SK-N-SH treated with all-trans-retinoic acid at 6 μM for 48 hours (cell line): ENCODE measurements at regions not wholly inside any gene's neighbourhood (a gene's known extent, or its start where the extent isn't known, plus 50 kb on each side); places are given as distances from the start of the nearest gene placed in this dataset.

Source experiments
- ATAC-seq: fragments of 200-7000 bp; cut with Tn5 transposase; 3 replicates; pipeline ENCODE4 v1.9.1; 2020; ENCODE audit warnings: mild to moderate bottlenecking, moderate library complexity
- ARNTL ChIP-seq: fragments of 450-650 bp; formaldehyde crosslinking; IDR thresholded peaks from 2 replicates; pipeline ENCODE4 v1.5.0; 2020; ENCODE audit warnings: low read depth, mild to moderate bottlenecking, moderate library complexity, borderline replicate concordance
- BACH2 ChIP-seq: fragments of 250-450 bp; sonication (Bioruptor Pico); IDR thresholded peaks from 2 replicates; pipeline ENCODE4 v1.9.0; 2021; ENCODE audit warnings: mild to moderate bottlenecking, borderline replicate concordance
- CSDC2 ChIP-seq: fragments of 250-450 bp; sonication (Bioruptor Pico); IDR thresholded peaks from 2 replicates; pipeline ENCODE4 v1.5.0; 2020; ENCODE audit warnings: mild to moderate bottlenecking, moderate library complexity
- GLIS3 ChIP-seq: fragments of 250-450 bp; sonication (Bioruptor Pico); IDR thresholded peaks from 2 replicates; pipeline ENCODE4 v1.5.0; 2020; ENCODE audit warnings: mild to moderate bottlenecking, moderate library complexity
- ISL1 ChIP-seq: fragments of 250-450 bp; sonication (Bioruptor Pico); IDR thresholded peaks from 2 replicates; pipeline ENCODE4 v2.1.2; 2022; ENCODE audit warnings: mild to moderate bottlenecking, moderate library complexity
- OSR1 ChIP-seq: fragments of 250-450 bp; sonication (Bioruptor Pico); IDR thresholded peaks from 2 replicates; pipeline ENCODE4 v1.8.0; 2022; ENCODE audit warnings: moderate library complexity, mild to moderate bottlenecking, inconsistent platforms
- PPARA ChIP-seq: fragments of 250-450 bp; sonication (Bioruptor Pico); IDR thresholded peaks from 2 replicates; pipeline ENCODE4 v1.5.0; 2020; ENCODE audit warnings: mild to moderate bottlenecking, borderline replicate concordance
- RARB ChIP-seq: fragments of 250-450 bp; sonication (Bioruptor Pico); IDR thresholded peaks from 2 replicates; pipeline ENCODE4 v1.8.0; 2021; ENCODE audit warnings: mild to moderate bottlenecking, moderate library complexity
- SNAI2 ChIP-seq: fragments of 250-450 bp; sonication (Bioruptor Pico); IDR thresholded peaks from 2 replicates; pipeline ENCODE4 v1.5.0; 2020; ENCODE audit warnings: mild to moderate bottlenecking, moderate library complexity
- TCF4 ChIP-seq: fragments of 250-450 bp; sonication (Bioruptor Pico); IDR thresholded peaks from 2 replicates; pipeline ENCODE4 v1.8.0; 2021; ENCODE audit warnings: mild to moderate bottlenecking, moderate library complexity, borderline replicate concordance
- TOX ChIP-seq: fragments of 250-450 bp; sonication (Bioruptor Pico); IDR thresholded peaks from 2 replicates; pipeline ENCODE4 v1.8.0; 2021; ENCODE audit warnings: mild to moderate bottlenecking, moderate library complexity, borderline replicate concordance
- ZC3H10 ChIP-seq: fragments of 250-450 bp; sonication (Bioruptor Pico); IDR thresholded peaks from 2 replicates; pipeline ENCODE4 v1.5.1; 2021; ENCODE audit warnings: mild to moderate bottlenecking, moderate library complexity
- ZFP3 ChIP-seq: fragments of 250-450 bp; sonication (Bioruptor Pico); IDR thresholded peaks from 2 replicates; pipeline ENCODE4 v1.5.0; 2020; ENCODE audit warnings: mild to moderate bottlenecking, moderate library complexity
- ZFP30 ChIP-seq: fragments of 450-650 bp; formaldehyde crosslinking; IDR thresholded peaks from 2 replicates; pipeline ENCODE4 v1.5.0; 2022; ENCODE audit warnings: mild to moderate bottlenecking, moderate library complexity
- ZNF565 ChIP-seq: fragments of 450-650 bp; formaldehyde crosslinking; conservative IDR thresholded peaks from 2 replicates; pipeline ENCODE4 v1.5.0; 2020; ENCODE audit warnings: low read depth, mild to moderate bottlenecking, moderate library complexity
- ZNF8 ChIP-seq: fragments of 450-650 bp; formaldehyde crosslinking; IDR thresholded peaks from 2 replicates; pipeline ENCODE4 v1.5.0; 2020; ENCODE audit warnings: mild to moderate bottlenecking, moderate library complexity
- TF ChIP-seq, protein P1 (sequence below): fragments of 250-450 bp; sonication (Bioruptor Pico); IDR thresholded peaks from 2 replicates; pipeline ENCODE4 v1.5.1; 2020; ENCODE audit warnings: low read depth, mild to moderate bottlenecking, moderate library complexity
- TF ChIP-seq, protein P2 (sequence below): fragments of 250-450 bp; sonication (Bioruptor Pico); IDR thresholded peaks from 2 replicates; pipeline ENCODE4 v1.5.1; 2021; ENCODE audit warnings: mild to moderate bottlenecking, moderate library complexity
- TF ChIP-seq, protein P3 (sequence below): fragments of 250-450 bp; sonication (Bioruptor Pico); IDR thresholded peaks from 2 replicates; pipeline ENCODE4 v1.5.0; 2020; ENCODE audit warnings: mild to moderate bottlenecking, moderate library complexity
- TF ChIP-seq, protein P4 (sequence below): fragments of 250-450 bp; sonication (Bioruptor Pico); IDR thresholded peaks from 2 replicates; pipeline ENCODE4 v1.8.0; 2021; ENCODE audit warnings: low read depth, mild to moderate bottlenecking, moderate library complexity, borderline replicate concordance
- TF ChIP-seq, protein P5 (sequence below): fragments of 250-450 bp; sonication (Bioruptor Pico); IDR thresholded peaks from 2 replicates; pipeline ENCODE4 v1.8.0; 2020; ENCODE audit warnings: mild to moderate bottlenecking, moderate library complexity, borderline replicate concordance

DNA sequence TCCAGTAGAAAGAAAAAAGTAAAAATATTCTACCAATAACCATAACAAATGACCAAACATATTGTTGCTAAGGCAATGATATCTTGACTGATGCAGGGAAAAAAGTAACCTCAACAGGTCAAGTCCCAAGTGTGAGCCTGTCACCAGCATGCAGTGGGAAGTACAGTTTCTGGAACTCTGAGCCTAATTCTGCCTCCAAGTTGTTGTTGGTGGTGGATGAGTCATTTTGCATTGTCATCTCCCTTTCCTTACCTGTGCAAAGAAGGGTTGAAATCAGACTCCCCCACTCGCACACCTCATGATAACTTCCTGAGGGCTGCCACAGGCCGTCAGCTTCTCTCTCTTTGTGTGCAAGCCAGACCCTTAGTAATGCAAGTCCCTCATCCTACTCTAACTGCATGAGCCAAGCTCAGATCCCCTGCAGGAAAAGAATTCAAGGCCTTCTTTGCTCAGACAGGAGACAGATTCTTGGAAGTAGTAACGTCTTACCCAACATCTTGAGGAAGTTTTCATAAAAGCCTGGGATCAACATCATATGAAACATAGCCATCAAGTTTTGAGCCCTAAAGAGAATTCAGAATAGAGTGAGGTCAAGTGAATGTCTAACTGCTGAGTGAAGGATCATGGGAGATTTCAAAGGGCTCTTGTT, 207.6 kb upstream of the FOXA2 start:
- TF ChIP-seq BACH2 (CRISPR knock-in tag) (no peak), ZNF8 (no peak), ARNTL (CRISPR knock-in tag) (no peak), OSR1 (CRISPR knock-in tag) (no peak), CSDC2 (CRISPR knock-in tag) (no peak), ZFP30 (CRISPR knock-in tag) (no peak), ISL1 (CRISPR knock-in tag) (no peak), ZC3H10 (CRISPR knock-in tag) (no peak), TCF4 (CRISPR knock-in tag) (no peak), TOX (CRISPR knock-in tag) (no peak)
- TF ChIP-seq, protein P1, sequence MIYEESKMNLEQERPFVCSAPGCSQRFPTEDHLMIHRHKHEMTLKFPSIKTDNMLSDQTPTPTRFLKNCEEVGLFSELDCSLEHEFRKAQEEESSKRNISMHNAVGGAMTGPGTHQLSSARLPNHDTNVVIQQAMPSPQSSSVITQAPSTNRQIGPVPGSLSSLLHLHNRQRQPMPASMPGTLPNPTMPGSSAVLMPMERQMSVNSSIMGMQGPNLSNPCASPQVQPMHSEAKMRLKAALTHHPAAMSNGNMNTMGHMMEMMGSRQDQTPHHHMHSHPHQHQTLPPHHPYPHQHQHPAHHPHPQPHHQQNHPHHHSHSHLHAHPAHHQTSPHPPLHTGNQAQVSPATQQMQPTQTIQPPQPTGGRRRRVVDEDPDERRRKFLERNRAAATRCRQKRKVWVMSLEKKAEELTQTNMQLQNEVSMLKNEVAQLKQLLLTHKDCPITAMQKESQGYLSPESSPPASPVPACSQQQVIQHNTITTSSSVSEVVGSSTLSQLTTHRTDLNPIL (CRISPR knock-in tag), result no peak
- TF ChIP-seq, protein P2, sequence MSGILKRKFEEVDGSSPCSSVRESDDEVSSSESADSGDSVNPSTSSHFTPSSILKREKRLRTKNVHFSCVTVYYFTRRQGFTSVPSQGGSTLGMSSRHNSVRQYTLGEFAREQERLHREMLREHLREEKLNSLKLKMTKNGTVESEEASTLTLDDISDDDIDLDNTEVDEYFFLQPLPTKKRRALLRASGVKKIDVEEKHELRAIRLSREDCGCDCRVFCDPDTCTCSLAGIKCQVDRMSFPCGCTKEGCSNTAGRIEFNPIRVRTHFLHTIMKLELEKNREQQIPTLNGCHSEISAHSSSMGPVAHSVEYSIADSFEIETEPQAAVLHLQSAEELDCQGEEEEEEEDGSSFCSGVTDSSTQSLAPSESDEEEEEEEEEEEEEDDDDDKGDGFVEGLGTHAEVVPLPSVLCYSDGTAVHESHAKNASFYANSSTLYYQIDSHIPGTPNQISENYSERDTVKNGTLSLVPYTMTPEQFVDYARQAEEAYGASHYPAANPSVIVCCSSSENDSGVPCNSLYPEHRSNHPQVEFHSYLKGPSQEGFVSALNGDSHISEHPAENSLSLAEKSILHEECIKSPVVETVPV (CRISPR knock-in tag), result no peak
- TF ChIP-seq, protein P3, sequence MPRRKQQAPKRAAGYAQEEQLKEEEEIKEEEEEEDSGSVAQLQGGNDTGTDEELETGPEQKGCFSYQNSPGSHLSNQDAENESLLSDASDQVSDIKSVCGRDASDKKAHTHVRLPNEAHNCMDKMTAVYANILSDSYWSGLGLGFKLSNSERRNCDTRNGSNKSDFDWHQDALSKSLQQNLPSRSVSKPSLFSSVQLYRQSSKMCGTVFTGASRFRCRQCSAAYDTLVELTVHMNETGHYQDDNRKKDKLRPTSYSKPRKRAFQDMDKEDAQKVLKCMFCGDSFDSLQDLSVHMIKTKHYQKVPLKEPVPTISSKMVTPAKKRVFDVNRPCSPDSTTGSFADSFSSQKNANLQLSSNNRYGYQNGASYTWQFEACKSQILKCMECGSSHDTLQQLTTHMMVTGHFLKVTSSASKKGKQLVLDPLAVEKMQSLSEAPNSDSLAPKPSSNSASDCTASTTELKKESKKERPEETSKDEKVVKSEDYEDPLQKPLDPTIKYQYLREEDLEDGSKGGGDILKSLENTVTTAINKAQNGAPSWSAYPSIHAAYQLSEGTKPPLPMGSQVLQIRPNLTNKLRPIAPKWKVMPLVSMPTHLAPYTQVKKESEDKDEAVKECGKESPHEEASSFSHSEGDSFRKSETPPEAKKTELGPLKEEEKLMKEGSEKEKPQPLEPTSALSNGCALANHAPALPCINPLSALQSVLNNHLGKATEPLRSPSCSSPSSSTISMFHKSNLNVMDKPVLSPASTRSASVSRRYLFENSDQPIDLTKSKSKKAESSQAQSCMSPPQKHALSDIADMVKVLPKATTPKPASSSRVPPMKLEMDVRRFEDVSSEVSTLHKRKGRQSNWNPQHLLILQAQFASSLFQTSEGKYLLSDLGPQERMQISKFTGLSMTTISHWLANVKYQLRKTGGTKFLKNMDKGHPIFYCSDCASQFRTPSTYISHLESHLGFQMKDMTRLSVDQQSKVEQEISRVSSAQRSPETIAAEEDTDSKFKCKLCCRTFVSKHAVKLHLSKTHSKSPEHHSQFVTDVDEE (CRISPR knock-in tag), result no peak
- TF ChIP-seq, protein P4, sequence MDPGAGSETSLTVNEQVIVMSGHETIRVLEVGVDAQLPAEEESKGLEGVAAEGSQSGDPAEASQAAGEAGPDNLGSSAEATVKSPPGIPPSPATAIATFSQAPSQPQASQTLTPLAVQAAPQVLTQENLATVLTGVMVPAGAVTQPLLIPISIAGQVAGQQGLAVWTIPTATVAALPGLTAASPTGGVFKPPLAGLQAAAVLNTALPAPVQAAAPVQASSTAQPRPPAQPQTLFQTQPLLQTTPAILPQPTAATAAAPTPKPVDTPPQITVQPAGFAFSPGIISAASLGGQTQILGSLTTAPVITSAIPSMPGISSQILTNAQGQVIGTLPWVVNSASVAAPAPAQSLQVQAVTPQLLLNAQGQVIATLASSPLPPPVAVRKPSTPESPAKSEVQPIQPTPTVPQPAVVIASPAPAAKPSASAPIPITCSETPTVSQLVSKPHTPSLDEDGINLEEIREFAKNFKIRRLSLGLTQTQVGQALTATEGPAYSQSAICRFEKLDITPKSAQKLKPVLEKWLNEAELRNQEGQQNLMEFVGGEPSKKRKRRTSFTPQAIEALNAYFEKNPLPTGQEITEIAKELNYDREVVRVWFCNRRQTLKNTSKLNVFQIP (CRISPR knock-in tag), result no peak
- TF ChIP-seq, protein P5, sequence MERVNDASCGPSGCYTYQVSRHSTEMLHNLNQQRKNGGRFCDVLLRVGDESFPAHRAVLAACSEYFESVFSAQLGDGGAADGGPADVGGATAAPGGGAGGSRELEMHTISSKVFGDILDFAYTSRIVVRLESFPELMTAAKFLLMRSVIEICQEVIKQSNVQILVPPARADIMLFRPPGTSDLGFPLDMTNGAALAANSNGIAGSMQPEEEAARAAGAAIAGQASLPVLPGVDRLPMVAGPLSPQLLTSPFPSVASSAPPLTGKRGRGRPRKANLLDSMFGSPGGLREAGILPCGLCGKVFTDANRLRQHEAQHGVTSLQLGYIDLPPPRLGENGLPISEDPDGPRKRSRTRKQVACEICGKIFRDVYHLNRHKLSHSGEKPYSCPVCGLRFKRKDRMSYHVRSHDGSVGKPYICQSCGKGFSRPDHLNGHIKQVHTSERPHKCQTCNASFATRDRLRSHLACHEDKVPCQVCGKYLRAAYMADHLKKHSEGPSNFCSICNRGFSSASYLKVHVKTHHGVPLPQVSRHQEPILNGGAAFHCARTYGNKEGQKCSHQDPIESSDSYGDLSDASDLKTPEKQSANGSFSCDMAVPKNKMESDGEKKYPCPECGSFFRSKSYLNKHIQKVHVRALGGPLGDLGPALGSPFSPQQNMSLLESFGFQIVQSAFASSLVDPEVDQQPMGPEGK (CRISPR knock-in tag), result no peak
- ATAC-seq, result no peak

DNA sequence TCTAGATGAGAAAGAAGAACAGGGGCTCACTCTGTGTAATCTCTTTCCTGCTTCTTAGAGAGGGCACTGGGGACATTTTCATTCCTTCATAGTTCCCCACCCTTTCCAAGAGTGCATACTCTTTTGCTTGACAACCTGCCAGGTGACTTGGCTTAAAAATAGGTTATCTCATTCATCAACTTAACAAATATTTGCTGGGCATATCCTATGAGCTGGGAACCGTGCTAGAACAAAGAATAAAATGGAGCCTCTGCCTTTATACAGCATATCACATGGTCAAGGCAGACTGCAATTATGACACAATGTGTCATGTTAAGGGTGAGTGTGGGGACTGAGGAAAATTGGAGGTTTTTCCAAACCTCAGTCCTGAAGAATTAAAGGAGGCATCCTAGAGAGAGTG, 209.8 kb upstream of the FOXA2 start:
- no peak for ATAC-seq
- no peak for TF ChIP-seq RARB (CRISPR knock-in tag)
- TF ChIP-seq GLIS3 (CRISPR knock-in tag), result no peak
- no peak for TF ChIP-seq ARNTL (CRISPR knock-in tag)
- TF ChIP-seq SNAI2 (CRISPR knock-in tag), result no peak
- no peak for TF ChIP-seq ZFP3 (CRISPR knock-in tag)
- TF ChIP-seq ZNF565, result no peak
- no peak for TF ChIP-seq PPARA (CRISPR knock-in tag)

DNA sequence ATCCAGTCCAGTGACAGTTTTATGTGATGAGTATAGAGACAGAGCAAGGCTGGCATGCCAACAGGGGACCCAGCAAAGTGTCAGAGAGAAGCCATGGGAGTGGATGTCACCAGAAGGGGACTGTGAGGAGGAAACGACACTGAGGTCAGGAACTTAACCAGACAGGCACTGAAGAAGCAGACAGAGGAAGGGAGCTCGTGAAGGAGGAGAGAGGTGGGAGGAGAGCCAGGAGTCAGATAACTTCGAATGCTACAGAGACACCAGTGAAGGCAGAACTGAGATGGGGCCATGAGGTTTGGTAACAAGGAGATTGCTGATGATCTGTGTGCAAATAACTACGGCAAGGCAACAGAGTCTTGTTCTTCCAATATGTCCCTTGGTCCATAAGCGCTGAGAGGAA, 211.1 kb upstream of the FOXA2 start:
- ATAC-seq, result no peak
- TF ChIP-seq ARNTL (CRISPR knock-in tag) (no peak), ISL1 (CRISPR knock-in tag) (no peak), PPARA (CRISPR knock-in tag) (no peak), SNAI2 (CRISPR knock-in tag) (no peak), ZFP30 (CRISPR knock-in tag) (no peak), TOX (CRISPR knock-in tag) (no peak)
- TF ChIP-seq, protein P2 (CRISPR knock-in tag), result no peak
